Testis (tissue), 2 donors: ENCODE measurements at regions not wholly inside any gene's neighbourhood (a gene's known extent, or its start where the extent isn't known, plus 50 kb on each side); places are given as distances from the start of the nearest gene placed in this dataset.

Source experiments
- CTCF ChIP-seq, 3 experiments: fragments of 450-650 bp in 2 of 3; fragments of 200-600 bp in 1 of 3; sonication (generic) in 1 of 3; IDR thresholded peaks; one replicate each; pipeline ENCODE4 v1.5.1; 2016 to 2019; ENCODE audit warnings: antibody characterized with exemption in 3 of 3, mild to moderate bottlenecking in 2 of 3, moderate library complexity in 1 of 3
- POLR2A ChIP-seq: fragments of 450-650 bp; IDR thresholded peaks from one replicate; pipeline ENCODE4 v1.6.1; 2017; ENCODE audit warnings: antibody characterized with exemption, mild to moderate bottlenecking, moderate library complexity

- no peak for TF ChIP-seq CTCF (IDR thresholded peaks at IDR 0.05)
- no peak for TF ChIP-seq POLR2A
Measured at GRCh38 chr6:67888546-67888885, 746.6 kb upstream of the ADGRB3 start.
